ENCODE measurements at regions not wholly inside any gene's neighbourhood (a gene's known extent, or its start where the extent isn't known, plus 50 kb on each side); places are given as distances from the start of the nearest gene placed in this dataset.

GRCh38 chr15:47620960-47621681, 96.2 kb upstream of the SEMA6D start:
- in situ Hi-C loops (cut with HindIII; ENCODE audit: low sequenced_read_pairs), result no loop called here

- in situ Hi-C loops (cut with HindIII; ENCODE audit: low sequenced_read_pairs), result no loop called here
Measured at GRCh38 chr15:47622055-47622454, 95.2 kb upstream of the SEMA6D start.

- in situ Hi-C loops (cut with HindIII; ENCODE audit: low sequenced_read_pairs), result no loop called here
Measured at GRCh38 chr15:47624503-47624902, 92.8 kb upstream of the SEMA6D start.

- in situ Hi-C loops (cut with HindIII; ENCODE audit: low sequenced_read_pairs), result no loop called here
Measured at GRCh38 chr15:47639042-47639441, 78.3 kb upstream of the SEMA6D start.

GRCh38 chr15:47640079-47640478, 77.2 kb upstream of the SEMA6D start:
- in situ Hi-C loops (cut with HindIII; ENCODE audit: low sequenced_read_pairs), result no loop called here

GRCh38 chr15:47640901-47641300, 76.4 kb upstream of the SEMA6D start:
- in situ Hi-C loops (cut with HindIII; ENCODE audit: low sequenced_read_pairs), result no loop called here

- in situ Hi-C loops (cut with HindIII; ENCODE audit: low sequenced_read_pairs), result no loop called here
Measured at GRCh38 chr15:47644722-47645121, 72.6 kb upstream of the SEMA6D start.

GRCh38 chr15:47650564-47650963, 66.7 kb upstream of the SEMA6D start:
- in situ Hi-C loops (cut with HindIII; ENCODE audit: low sequenced_read_pairs), result no loop called here

- in situ Hi-C loops (cut with HindIII; ENCODE audit: low sequenced_read_pairs), result no loop called here
Measured at GRCh38 chr15:47652328-47652727, 65.0 kb upstream of the SEMA6D start.

GRCh38 chr15:47652844-47653243, 64.5 kb upstream of the SEMA6D start:
- in situ Hi-C loops (cut with HindIII; ENCODE audit: low sequenced_read_pairs), result no loop called here

- in situ Hi-C loops (cut with HindIII; ENCODE audit: low sequenced_read_pairs), result no loop called here
Measured at GRCh38 chr15:47661661-47662180, 55.6 kb upstream of the SEMA6D start.

GRCh38 chr15:47663101-47663500, 54.2 kb upstream of the SEMA6D start:
- in situ Hi-C loops (cut with HindIII; ENCODE audit: low sequenced_read_pairs), result no loop called here
